HCEC 1CT (cell line): ENCODE measurements at regions not wholly inside any gene's neighbourhood (a gene's known extent, or its start where the extent isn't known, plus 50 kb on each side); places are given as distances from the start of the nearest gene placed in this dataset.
"Not testable (repeated sequence)": the region's sequence is repeated elsewhere in the genome, so short reads cannot be mapped to it uniquely, and the experiment has no call there.

Source experiments
- DNase-seq: peaks from one replicate; pipeline ENCODE4 v3.0.0-alpha.2; 2017

DNA sequence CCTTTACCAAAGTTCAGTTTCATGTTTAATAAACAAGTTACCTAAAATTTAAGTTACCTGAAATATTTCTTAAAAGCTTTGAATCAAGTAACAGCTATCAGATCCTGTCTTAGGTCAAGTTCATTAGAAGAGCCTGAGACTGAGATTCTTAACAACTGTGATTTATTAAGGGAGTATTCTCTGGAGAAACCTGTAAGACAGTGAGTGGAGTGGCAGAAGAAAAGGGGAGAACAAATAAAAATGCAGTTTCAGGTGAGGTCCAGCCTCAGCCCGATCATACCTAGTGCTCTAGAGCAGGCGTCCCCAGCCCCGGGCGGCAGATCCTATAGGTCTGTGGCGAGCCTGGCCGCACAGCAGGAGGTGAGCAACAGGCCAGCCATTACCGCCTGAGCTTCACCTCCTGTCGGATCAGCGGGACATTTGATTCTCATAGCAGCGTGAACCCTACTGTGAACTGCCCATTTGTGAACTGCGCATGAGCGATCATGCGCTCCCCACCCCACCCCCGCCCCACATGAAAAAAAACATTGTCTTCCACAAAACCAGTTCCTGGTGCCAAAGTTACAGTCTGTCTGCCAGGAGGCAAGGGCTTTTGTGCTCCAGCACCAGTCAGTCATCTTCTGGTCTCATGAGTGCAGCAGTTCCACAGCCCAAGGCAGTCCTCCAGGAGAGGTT, 59.2 kb upstream of the ADGRB3 start:
- DNase-seq = no peak

DNA sequence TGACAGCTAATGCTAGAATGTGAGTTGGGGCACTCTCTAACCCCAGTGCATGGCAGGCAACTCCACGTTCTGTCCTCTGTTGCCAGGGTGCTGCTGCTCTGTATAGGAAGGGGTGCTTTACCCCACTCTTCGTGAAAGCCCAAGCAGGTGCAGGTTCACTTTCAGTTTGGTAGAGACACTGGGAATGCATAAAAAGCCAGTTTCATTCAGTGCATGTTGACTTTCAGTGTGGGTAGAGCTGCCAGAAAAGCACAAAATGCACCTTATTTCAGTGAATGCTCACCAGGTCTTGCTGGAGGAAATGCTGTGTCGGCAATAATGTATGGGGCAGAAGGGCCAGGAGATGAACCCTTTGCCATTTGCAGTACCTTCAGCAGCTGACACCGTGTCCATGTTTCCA, 62.1 kb upstream of the ADGRB3 start:
- DNase-seq = no peak

DNA sequence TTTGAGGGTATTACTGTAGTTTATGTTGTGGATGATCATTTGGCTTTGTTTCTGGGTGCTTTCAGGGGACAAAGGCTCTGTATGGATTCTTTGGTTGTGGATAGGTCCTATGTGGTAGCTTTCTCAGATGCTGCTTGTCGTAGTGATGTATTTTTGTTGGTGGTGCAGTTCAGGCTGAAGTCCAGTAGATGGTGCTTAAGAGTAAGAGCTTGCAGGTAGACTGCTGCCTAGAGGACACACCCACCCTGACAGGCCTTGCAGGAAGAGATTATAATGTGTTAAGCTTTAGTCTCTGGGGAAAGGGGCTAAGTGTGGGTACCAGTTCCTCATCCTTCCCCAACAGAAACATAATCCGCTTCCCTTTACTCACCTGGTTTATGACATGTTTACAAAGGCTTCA, 62.6 kb upstream of the ADGRB3 start:
- no peak for DNase-seq

DNA sequence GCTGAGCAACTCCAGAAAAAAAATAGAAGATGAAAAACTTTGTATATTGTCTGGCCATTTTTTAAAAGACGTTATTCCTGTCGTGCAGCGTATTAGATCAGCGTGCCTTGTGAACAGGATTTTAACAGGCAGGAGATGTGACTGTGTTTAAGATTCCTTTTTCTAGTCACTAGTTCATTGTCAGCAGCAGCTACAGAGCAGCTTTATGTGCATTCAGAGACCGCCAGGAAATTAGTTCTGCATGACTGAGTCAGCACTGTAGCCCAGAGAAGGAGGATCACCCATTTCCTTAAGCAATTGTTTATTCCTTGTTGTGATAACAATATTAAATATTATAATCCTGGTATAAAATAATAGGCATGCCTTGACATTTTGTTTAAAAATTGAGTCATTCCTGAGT, 75.4 kb upstream of the ADGRB3 start:
- DNase-seq = peak; percentile 29

DNA sequence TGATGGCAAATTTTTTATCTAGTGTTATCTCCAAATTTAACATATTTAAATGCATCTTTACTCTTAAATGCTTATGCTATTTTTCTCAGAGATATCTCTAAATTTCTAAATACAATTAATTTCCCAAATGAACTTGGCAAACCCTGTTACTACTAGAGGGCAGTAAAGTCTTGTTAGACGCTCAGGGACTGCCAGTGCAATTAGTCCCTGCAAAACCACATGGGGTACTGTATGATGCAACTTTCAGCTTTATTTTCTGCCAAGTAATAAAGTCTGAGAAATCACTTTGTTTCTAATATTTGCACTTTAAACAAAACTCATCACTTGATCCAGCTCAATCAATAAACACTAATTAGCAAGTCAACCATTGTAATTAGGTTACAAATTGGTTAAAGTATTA, 76.0 kb upstream of the ADGRB3 start:
- DNase-seq = peak; percentile 15

DNA sequence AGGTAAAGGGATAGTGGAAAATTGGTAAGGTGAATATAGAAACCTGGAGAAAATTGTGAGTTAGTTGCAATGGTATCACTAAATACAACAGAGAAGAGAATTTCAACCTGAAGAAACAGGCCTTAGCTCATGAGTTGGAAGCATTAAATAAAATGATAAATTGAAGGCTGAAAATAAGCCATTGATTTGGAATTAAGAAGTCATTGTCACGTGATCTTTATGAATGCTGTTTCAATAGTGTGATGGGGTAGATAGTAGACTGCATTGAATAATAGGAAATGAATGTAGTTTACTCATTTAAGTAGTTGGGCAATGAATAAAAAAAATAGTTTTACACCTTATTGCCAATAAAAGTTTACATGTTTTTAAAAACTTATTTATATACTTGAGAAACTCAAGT, 88.5 kb upstream of the ADGRB3 start:
- DNase-seq = no peak

DNA sequence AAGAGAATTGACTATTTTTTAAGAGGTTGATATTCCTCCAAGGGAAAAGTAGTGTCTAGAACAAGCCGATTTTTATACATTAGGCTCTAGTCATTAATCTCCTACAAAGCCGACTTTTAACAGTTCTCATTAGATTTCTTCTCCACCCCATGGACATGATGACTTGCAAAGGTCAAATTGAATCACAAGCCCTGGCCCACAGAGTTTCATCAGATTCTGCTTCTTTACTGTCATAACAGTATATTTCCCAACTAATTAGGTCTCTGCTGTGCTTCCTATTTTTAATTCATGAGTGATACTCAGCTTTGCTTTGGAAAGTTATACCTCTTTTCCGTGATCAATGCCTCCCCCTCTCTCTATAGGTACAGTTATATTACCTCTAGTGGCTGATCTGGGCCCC, 90.6 kb upstream of the ADGRB3 start:
- no peak for DNase-seq

DNA sequence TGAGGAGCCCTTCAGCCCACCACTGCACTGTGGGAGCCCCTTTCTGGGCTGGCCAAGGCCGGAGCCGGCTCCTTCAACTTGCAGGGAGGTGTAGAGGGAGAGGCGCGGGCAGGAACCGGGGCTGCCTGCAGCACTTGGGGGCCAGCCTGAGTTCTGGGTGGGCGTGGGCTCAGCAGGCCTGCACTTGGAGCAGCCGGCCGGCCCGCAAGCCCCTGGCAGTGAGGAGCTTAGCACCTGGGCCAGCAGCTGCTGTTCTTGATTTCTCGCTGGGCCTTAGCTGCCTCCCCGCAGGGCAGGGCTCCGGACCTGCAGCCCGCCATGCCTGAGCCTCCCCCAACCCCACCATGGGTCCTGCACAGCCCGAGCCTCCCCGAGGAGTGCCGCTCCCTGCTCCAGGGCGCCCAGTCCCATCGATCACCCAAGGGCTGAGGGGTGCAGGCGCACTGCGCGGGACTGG, 101.7 kb upstream of the ADGRB3 start:
- DNase-seq = no peak

DNA sequence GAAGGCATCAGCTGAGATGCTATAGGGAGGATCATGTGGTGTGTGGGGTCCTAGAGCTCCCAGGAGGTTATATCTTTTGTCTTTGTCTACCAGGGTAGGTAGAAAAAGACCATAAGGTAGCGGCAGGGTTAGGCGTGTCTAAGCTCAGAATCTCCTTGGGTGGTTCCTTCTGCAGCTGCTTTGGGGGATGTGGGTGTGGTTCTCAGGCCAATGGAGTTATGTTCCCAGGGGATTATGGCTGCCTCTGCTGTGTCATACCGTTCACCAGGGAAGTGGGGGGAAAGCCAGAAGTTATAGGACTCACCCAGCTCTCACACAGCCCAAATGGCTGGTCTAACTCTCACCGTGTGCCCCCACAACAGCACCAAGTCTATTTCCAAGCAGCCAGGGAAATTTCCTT, 107.4 kb upstream of the ADGRB3 start:
- no peak for DNase-seq

DNA sequence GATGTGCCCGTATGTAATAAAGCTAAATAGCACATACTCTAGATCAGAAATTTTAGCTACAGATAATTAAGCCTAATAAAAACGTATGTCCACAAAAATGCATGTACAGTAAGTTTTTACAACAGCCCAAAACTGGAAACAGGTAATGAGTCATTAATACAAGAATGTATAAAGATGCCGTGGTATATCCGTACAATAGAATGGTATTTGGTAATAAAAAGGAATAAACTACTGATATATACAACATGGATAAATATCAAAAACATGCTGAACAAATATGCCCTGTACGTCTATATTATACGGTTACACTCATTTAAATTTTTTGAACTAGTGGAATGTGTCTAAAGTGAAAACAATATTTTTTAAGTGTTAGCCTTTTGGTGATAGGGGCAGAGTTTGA, 128.2 kb upstream of the ADGRB3 start:
- no peak for DNase-seq

DNA sequence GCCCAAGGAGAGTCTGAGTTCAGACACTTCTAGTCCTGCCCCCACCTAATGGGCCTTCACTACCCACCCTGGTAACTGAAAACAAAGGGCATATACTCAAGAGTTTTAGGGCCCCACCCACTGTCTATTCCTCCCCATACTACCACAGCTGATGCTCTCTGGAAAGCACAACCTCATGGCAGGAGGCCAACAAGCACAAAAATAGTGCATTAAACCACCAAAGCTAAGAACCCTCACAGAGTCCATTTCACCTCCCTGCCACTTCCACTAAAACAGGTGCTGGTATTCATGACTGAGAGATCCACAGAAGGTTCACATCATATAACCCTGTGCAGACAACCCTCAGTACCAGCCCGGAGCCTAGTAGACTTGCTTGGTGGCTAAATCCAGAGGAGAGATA, 132.1 kb upstream of the ADGRB3 start:
- DNase-seq = no peak

DNA sequence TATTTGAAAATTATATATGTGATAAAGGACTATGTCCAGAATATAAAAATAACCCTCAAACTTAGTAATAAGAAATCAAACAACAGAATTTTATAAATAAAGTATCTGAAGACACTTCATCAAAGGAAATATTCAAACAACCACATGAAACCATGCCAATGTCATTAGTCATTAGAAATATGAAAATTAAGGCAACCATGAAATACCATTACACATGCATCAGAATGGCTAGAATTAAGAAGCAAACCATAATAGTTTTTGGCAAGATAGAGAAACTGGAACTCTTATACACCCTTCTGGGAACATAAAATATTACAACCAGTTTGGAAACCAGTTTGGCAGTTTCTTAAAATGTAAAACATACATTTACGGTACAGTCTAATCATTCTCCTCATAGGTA, 137.2 kb upstream of the ADGRB3 start:
- peak; percentile 78 for DNase-seq

DNA sequence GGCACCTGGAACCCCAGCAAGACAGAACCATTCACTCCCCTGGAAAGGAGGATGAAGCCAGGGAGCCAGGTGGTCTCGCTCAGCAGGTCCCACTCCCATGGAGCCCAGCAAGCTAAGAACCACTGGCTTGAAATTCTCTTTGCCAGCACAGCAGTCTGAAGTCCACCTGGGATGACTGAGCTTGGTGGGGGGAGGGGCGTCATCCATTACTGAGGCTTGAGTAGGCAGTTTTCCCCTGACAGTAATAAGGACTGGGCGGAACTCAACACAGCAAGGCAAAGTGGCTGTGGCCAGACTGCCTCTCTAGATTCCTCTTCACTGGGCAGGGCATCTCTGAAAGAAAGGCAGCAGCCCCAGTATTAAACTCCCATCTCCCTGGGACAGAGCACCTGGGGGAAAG, 140.2 kb upstream of the ADGRB3 start:
- not testable (repeated sequence) for DNase-seq

DNA sequence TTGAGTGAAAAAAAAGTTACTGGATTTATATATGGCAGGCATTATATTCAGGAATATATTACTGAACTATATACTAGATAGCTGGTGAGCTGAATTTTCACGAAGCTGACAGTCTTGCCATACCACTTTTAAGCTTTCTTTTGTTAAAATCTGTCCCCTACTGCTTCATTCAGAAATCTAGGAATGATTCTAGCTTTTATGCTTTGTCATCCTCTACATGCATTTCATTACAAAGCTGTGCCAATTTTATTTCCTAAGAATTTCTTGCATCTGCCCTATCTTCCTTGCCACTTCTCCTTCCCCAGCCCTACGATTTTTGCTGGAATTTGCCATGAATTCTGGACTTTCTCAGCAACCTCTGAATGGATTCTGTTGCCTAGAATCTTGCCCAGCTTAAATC, 158.5 kb upstream of the ADGRB3 start:
- no peak for DNase-seq

DNA sequence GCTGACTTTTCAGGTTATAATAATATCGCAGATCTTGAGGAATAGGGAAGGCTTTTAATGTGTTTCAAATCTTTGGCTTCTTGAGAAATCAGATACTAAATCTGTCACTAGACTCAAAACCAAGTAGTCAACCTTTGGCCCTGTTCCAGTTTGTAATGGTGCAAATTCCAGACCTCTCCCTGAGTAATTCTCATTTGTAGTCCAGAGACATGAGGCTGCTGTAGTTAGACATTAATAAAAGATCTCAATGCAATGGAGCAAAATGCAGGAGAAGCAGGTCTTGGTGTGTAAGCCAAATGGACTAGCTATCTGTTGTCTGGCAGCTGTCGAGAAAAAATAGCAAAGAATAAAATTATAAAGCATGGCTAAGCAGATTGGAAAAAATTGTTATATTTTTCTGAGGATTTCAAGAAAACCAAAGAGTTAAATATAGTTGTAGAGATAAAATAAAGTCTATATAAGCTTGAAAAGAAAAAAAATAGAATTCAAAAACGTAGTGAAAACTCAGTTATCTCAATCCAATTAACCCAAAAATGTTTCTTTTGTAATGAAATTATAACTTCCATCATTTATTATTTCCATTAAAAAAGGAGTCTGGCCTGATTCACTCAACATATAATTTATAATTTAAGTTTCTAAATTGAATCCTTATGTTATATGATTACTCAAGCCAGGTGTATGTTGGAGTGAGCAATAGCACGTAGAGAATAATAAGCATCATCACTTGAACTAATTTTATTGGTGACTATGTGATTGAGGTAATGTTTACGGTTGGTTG, 161.5 kb upstream of the ADGRB3 start:
- no peak for DNase-seq

DNA sequence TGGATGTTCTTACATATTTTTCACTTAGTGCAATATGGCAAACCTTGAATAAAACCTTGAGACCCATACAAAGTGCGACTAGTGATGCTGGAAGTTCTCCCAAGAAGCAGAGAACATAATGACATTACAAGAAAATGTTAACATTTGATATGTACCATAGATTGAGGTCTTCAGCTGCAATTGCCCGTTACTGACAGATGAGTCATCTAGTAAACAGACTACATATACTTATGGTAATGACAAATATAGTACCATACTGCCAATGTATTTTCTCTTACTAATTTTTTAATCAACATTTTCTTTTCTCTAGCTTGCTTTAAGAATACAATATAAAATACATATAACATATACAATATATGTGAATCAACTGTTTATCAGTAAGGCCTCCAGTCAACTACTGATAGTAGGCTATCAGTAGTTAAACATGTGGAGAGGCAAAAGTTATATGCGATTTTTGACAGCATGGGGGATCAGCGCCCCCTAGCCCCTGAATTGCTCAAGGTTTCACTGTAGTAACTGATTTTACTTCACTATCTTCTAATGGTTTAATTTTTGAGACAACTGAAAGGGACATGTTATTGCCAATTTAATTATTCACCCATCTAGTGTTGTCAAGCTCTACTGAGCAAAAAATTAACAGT, 166.7 kb upstream of the ADGRB3 start:
- DNase-seq = no peak

DNA sequence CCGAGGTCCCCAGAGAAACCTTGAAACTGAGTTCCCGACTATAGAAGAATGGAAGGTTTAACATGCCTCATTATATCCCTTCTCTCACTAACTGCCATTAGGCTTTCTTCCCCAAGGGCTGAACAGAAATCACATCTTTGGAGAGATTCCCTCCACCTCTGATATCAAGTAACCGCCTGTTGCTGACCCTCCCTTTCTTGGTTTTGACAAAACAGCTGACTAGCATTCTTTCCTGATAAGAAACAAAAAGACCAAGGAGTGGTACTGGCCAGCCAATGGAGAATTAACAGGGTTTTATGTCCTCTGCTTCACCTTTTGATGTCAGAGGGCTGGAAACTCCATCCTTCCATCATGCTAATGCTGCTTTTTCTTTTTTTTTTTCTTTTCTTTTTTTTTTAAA, 176.6 kb upstream of the ADGRB3 start:
- DNase-seq = no peak

DNA sequence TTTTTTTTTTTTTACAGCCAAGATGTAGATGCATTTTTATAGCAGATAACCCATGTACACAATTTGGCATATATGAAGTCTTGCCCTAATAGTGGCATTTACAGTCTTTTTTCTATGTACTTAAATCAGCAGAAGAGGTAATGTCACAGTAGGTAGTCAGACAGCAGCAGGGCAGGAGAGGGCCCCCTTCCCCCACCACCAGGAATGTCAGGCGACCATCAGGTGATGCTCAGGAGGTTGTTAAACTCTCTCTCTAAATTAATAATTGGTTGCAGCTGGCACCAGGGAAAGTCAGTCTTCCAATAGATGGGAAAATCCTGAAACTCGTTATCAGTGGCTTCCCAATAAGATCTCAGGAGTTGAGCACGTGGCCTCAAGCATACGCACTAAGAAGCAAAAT, 188.0 kb upstream of the ADGRB3 start:
- no peak for DNase-seq

DNA sequence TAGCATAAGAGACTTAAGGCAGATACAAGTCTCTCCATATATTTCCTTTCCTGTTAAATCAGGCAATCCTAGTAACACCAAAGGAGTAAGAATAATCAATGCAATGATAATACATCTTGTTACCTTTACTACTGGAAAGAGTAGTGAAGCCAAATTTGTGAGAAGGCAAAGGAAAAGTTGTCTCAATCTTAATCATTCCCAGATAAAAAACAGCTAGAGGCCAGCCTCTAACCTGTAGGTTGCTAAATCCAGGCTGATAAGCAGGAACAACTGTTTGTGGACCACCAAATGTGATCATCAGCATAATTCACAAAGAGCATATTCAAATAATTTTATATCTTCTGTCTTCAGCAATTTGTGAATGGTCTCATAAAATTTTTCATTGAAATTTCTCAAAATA, 189.2 kb upstream of the ADGRB3 start:
- DNase-seq = no peak

DNA sequence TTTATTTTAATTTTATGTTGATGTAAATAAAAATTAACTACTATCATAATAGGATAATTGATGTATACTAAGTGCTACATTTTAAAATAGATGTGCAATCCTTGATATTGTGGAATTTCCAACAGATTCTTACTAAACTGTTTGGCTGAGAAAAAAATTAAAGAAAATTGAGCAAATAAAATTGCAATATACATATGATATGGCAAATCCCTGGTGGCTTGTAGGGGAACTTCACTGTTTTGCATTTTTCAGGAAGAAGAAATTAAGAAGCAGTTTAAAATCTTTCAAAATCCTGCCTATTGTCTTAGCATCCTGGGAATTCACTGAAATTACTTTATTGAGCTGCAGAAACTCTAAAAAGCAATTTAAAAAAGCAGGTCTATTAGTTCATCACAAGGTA, 191.4 kb upstream of the ADGRB3 start:
- DNase-seq = no peak

DNA sequence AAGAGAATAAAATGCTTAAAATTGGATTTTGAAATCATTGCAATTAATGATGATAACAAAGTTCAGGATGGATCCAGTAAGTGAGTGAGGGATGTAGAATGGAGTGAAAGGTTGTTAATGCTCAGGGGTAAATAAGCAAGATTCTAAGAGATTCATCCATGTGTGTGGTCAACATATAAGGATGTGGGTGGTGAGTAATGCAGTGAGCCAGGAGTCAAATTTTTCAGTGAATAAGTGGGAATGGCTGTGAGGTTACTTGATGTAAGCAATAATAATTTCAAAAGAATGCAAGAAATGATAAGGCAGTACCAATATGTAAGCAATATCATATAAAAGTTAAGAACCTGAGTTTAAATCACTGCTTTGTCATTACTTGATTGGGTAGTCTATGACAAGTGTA, 207.5 kb upstream of the ADGRB3 start:
- peak; percentile 80 for DNase-seq

DNA sequence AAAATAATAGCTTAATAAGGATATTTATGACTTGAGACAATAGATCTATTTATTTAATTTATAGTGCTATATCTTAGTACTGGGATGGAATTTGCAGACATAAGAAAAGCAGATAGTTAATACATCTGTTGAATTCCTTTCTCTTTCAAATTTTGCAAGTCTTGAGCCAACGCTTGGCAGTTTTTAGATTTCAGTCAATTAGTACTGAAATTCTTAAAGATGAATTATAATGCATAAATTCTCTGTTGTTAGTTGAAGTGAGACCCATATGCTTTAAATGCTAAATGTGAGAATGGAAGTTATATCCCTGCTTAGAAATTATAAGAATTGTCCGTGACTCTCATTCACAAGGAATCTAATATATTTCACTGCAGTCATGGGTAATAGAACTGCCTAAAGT, 225.1 kb upstream of the ADGRB3 start:
- no peak for DNase-seq

DNA sequence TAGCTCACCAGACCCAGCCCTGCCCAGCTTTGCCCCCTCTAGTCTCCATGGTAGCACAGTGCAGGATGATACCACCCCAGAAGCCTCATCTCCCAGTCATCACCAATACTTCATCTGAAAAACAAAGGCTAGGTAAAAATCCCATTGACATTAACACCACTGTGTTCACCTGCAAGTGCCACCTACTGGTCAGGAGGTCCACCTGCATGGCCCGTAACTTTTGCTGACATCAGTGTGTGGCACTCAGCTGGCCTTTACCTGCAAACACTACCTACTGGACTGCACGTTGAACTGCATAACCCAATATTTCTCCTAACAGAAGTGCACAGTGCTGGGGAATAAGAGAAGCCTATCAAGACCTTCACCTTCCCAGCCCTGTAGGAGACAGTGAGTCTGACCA, 234.7 kb upstream of the ADGRB3 start:
- no peak for DNase-seq

DNA sequence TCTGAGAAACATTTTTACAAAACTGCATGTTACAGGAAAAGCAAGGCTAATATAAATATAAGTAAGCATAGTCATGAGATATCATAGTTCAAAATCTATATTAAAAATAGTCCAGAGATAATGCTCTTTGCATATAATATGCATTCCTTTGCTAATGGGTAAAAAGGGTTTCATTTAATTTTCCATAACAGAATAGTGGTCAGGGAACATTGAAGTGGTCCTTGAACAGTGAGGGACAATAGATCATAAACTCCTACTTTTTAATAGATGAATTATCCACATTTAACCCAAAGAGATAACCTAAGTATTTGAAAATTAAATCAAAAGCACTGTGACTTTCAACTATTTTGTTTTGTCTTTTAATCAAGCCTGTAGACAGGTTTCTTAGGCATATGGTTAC, 243.1 kb upstream of the ADGRB3 start:
- DNase-seq = no peak
